SK-N-MC (cell line): ENCODE measurements at regions not wholly inside any gene's neighbourhood (a gene's known extent, or its start where the extent isn't known, plus 50 kb on each side); places are given as distances from the start of the nearest gene placed in this dataset.

Source experiments
- EZH2 ChIP-seq: fragments of 200-600 bp; sonication (generic); IDR thresholded peaks from one replicate; pipeline ENCODE4 v1.6.1; 2017; ENCODE audit warnings: antibody characterized with exemption
- FOXP2 ChIP-seq: optimal IDR thresholded peaks from 2 replicates; pipeline ENCODE3; 2011; ENCODE audit warnings: mild to moderate bottlenecking, moderate library complexity; ENCODE audit not compliant: insufficient read depth; ENCODE audit errors: extremely low read length, control extremely low read depth
- POLR2AphosphoS5 ChIP-seq: IDR thresholded peaks from 2 replicates; pipeline ENCODE4 v1.6.1; 2012; ENCODE audit warnings: mild to moderate bottlenecking, low read depth, low read length, borderline replicate concordance

- TF ChIP-seq POLR2AphosphoS5 = no peak
- no peak for TF ChIP-seq EZH2
- no peak for TF ChIP-seq FOXP2
Measured at GRCh38 chr2:120988700-120989511, 253.2 kb downstream of the GLI2 start.
